Gastroesophageal sphincter (tissue), 3 donors: ENCODE measurements at regions not wholly inside any gene's neighbourhood (a gene's known extent, or its start where the extent isn't known, plus 50 kb on each side); places are given as distances from the start of the nearest gene placed in this dataset.

ENCODE experiments used
- POLR2A ChIP-seq, 2 donors: fragments of 450-650 bp; IDR thresholded peaks; one replicate each; pipeline ENCODE4 v1.6.1; 2017; ENCODE audit warnings: antibody characterized with exemption in 2 of 2, mild to moderate bottlenecking in 2 of 2, moderate library complexity in 1 of 2
- POLR2AphosphoS5 ChIP-seq: sonication (generic); formaldehyde crosslinking; IDR thresholded peaks from one replicate; pipeline ENCODE4 v1.6.1; 2017; ENCODE audit warnings: antibody characterized with exemption
- TF ChIP-seq, protein P1 (sequence below), 4 experiments: fragments of 200-600 bp in 2 of 4; fragments of 450-650 bp in 2 of 4; sonication (generic) in 1 of 4; IDR thresholded peaks; one replicate each; pipeline ENCODE4 v1.5.1; 2017 to 2019; ENCODE audit warnings: antibody characterized with exemption in 4 of 4, mild to moderate bottlenecking in 2 of 4, moderate library complexity in 2 of 4

DNA sequence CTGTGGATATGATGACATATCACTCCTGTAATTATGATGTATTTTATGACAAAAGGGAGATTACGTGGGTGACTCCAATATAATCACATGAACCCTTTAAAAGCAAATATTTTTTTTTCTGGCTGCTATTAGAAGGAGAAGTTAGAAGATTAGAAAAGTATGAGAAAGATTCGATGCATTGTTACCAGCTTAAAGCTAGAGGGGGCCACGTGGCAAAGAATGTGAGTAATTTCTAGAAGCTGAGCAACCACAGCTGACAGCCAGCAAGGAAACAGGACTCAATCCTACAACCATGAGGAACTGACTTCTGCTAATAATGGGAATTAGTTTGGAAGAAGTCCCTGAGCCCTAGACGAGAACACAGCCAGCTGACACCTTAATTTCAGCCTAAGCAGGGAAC, 56.3 kb upstream of the C1orf87 start:
- TF ChIP-seq, protein P1, sequence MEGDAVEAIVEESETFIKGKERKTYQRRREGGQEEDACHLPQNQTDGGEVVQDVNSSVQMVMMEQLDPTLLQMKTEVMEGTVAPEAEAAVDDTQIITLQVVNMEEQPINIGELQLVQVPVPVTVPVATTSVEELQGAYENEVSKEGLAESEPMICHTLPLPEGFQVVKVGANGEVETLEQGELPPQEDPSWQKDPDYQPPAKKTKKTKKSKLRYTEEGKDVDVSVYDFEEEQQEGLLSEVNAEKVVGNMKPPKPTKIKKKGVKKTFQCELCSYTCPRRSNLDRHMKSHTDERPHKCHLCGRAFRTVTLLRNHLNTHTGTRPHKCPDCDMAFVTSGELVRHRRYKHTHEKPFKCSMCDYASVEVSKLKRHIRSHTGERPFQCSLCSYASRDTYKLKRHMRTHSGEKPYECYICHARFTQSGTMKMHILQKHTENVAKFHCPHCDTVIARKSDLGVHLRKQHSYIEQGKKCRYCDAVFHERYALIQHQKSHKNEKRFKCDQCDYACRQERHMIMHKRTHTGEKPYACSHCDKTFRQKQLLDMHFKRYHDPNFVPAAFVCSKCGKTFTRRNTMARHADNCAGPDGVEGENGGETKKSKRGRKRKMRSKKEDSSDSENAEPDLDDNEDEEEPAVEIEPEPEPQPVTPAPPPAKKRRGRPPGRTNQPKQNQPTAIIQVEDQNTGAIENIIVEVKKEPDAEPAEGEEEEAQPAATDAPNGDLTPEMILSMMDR (IDR thresholded peaks at IDR 0.05): no peak
- TF ChIP-seq POLR2A (IDR thresholded peaks at IDR 0.05) (no peak), POLR2AphosphoS5 (no peak)
